ENCODE measurements at regions not wholly inside any gene's neighbourhood (a gene's known extent, or its start where the extent isn't known, plus 50 kb on each side); places are given as distances from the start of the nearest gene placed in this dataset.
"Not testable (repeated sequence)": the region's sequence is repeated elsewhere in the genome, so short reads cannot be mapped to it uniquely, and the experiment has no call there.

GRCh38 chr2:176575237-176575744 is 306.0 kb downstream of the MTX2 start:
- no peak for DNase-seq

- DNase-seq: no peak
These were observed 307.8 kb downstream of the MTX2 start for GRCh38 chr2:176577054-176577453.

- not testable (repeated sequence) for DNase-seq
These were observed 309.1 kb downstream of the MTX2 start for GRCh38 chr2:176578292-176578691.

- DNase-seq: no peak
These were observed 310.4 kb downstream of the MTX2 start for GRCh38 chr2:176579608-176580007.

GRCh38 chr2:176581557-176582165 is 312.4 kb downstream of the MTX2 start:
- DNase-seq: no peak

GRCh38 chr2:176582176-176582575 is 312.9 kb downstream of the MTX2 start:
- no peak for DNase-seq

- DNase-seq: peak in 2 of 3 donors; percentile 16 to 18
These were observed 313.8 kb downstream of the MTX2 start for GRCh38 chr2:176582990-176583481.

GRCh38 chr2:176583607-176584006 is 314.4 kb downstream of the MTX2 start:
- no peak for DNase-seq

- DNase-seq: no peak
These were observed 315.1 kb downstream of the MTX2 start for GRCh38 chr2:176584333-176584732.

GRCh38 chr2:176585291-176585690 is 316.0 kb downstream of the MTX2 start:
- no peak for DNase-seq

- DNase-seq: no peak
These were observed 316.5 kb downstream of the MTX2 start for GRCh38 chr2:176585791-176586190.

GRCh38 chr2:176589287-176589686 is 320.0 kb downstream of the MTX2 start:
- DNase-seq: no peak

- no peak for DNase-seq
These were observed 320.7 kb downstream of the MTX2 start for GRCh38 chr2:176589825-176590440.

GRCh38 chr2:176592216-176592615 is 323.0 kb downstream of the MTX2 start:
- DNase-seq: no peak

- no peak for DNase-seq
These were observed 326.7 kb downstream of the MTX2 start for GRCh38 chr2:176595986-176596385.

GRCh38 chr2:176597916-176598315 is 328.7 kb downstream of the MTX2 start:
- DNase-seq: no peak

- DNase-seq: no peak
These were observed 329.1 kb downstream of the MTX2 start for GRCh38 chr2:176598351-176598750.

GRCh38 chr2:176599796-176600485 is 330.7 kb downstream of the MTX2 start:
- DNase-seq: no peak

GRCh38 chr2:176601066-176601465 is 331.8 kb downstream of the MTX2 start:
- no peak for DNase-seq

- no peak for DNase-seq
These were observed 342.8 kb downstream of the MTX2 start for GRCh38 chr2:176612036-176612435.

- no peak for DNase-seq
These were observed 343.5 kb downstream of the MTX2 start for GRCh38 chr2:176612736-176613135.

- no peak for DNase-seq
These were observed 344.2 kb downstream of the MTX2 start for GRCh38 chr2:176613323-176613987.

- DNase-seq: no peak
These were observed 344.8 kb downstream of the MTX2 start for GRCh38 chr2:176614049-176614448.

Data from suppressor macrophage treated with lipopolysaccharide for 1 hour (primary cell).